Kidney (tissue), 13 donors: ENCODE measurements at regions not wholly inside any gene's neighbourhood (a gene's known extent, or its start where the extent isn't known, plus 50 kb on each side); places are given as distances from the start of the nearest gene placed in this dataset.

Source experiments
- DNase-seq, 5 donors: peaks; one replicate each; pipeline ENCODE4 v3.0.0-alpha.2; 2013 to 2020
- FAIRE-seq: peaks from 2 replicates; lab custom pipeline; 2012; peaks lifted over from hg19 to GRCh38; lab: Jason Lieb, UNC
- H3K27ac ChIP-seq, 2 donors: one replicate each; pipeline ENCODE4 v1.7.0; 2013; ENCODE audit warnings: low read depth in 2 of 2, low read length in 2 of 2, inconsistent platforms in 1 of 2
- H3K27me3 ChIP-seq: one replicate; pipeline ENCODE4 v1.7.1; 2013; ENCODE audit warnings: low read length, inconsistent platforms; ENCODE audit not compliant: control insufficient read depth, insufficient read depth
- H3K36me3 ChIP-seq, 3 donors: one replicate each; pipeline versions ENCODE4 v1.7.0 to v1.7.1; 2013; ENCODE audit warnings: low read length in 3 of 3, control low read depth in 1 of 3, inconsistent platforms in 1 of 3; ENCODE audit not compliant: insufficient read depth in 3 of 3, control insufficient read depth in 2 of 3
- H3K4me1 ChIP-seq, 3 donors: one replicate each; pipeline versions ENCODE4 v1.7.0 to v1.7.1; 2013; ENCODE audit warnings: low read length in 3 of 3, inconsistent platforms in 1 of 3, low read depth in 1 of 3; ENCODE audit not compliant: control insufficient read depth in 2 of 3, insufficient read depth in 2 of 3
- H3K4me3 ChIP-seq, 3 donors: one replicate each; pipeline versions ENCODE4 v1.7.0 to v1.8.1; 2013; ENCODE audit warnings: low read length in 3 of 3, control low read depth in 1 of 3, inconsistent platforms in 1 of 3
- H3K9ac ChIP-seq, 3 donors: one replicate each; pipeline versions ENCODE4 v1.7.0 to v1.7.1; 2013; ENCODE audit warnings: low read length in 3 of 3, control low read depth in 1 of 3, inconsistent platforms in 1 of 3
- H3K9me3 ChIP-seq, 3 donors: one replicate each; pipeline versions ENCODE4 v1.7.0 to v1.7.1; 2013; ENCODE audit warnings: low read length in 3 of 3, control low read depth in 1 of 3, inconsistent platforms in 1 of 3; ENCODE audit not compliant: control insufficient read depth in 2 of 3, insufficient read depth in 1 of 3
- intact Hi-C: fragments of 100-400 bp; cut with DNase I; formaldehyde crosslinking; loops from one replicate; pipeline ENCODE4 v1.11.1; 2022
- TF ChIP-seq, protein P1 (sequence below): IDR thresholded peaks from 3 replicates; pipeline ENCODE4 v1.5.1; 2012; ENCODE audit warnings: mild to moderate bottlenecking, moderate library complexity, borderline replicate concordance; ENCODE audit not compliant: insufficient read depth; ENCODE audit errors: extremely low read depth
- donor health status: control.
- donor health status: control.
- donor health status: control.
- donor health status: control.
- donor health status: control.
- donor health status: DM: yes; HTN: yes; CAD: no.
- donor health status: Normal renal cell carcinoma (clear cell type).

- H3K27ac ChIP-seq: no peak overlapping the region
- H3K4me3 ChIP-seq: no peak overlapping the region
- H3K27me3 ChIP-seq: no peaks in the 10 kb centered on the region
- no peaks in the 10 kb centered on the region for H3K4me1 ChIP-seq
- no peak overlapping the region for H3K9ac ChIP-seq
- DNase-seq (no peak), FAIRE-seq (no peak)
- no peaks in the 10 kb centered on the region for H3K36me3 ChIP-seq
- TF ChIP-seq, protein P1, sequence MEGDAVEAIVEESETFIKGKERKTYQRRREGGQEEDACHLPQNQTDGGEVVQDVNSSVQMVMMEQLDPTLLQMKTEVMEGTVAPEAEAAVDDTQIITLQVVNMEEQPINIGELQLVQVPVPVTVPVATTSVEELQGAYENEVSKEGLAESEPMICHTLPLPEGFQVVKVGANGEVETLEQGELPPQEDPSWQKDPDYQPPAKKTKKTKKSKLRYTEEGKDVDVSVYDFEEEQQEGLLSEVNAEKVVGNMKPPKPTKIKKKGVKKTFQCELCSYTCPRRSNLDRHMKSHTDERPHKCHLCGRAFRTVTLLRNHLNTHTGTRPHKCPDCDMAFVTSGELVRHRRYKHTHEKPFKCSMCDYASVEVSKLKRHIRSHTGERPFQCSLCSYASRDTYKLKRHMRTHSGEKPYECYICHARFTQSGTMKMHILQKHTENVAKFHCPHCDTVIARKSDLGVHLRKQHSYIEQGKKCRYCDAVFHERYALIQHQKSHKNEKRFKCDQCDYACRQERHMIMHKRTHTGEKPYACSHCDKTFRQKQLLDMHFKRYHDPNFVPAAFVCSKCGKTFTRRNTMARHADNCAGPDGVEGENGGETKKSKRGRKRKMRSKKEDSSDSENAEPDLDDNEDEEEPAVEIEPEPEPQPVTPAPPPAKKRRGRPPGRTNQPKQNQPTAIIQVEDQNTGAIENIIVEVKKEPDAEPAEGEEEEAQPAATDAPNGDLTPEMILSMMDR: no peak
- intact Hi-C loops: no loop called here
- H3K9me3 ChIP-seq: no peaks in the 10 kb centered on the region
These were observed 50.9 kb upstream of the E2F7 start for GRCh38 chr12:77116277-77116676.

GRCh38 chr12:77115471-77115870, 50.1 kb upstream of the E2F7 start:
- H3K36me3 ChIP-seq: no peaks in the 10 kb centered on the region
- H3K27ac ChIP-seq: no peak overlapping the region
- DNase-seq: no peak
- TF ChIP-seq, protein P1: no peak
- no peak for FAIRE-seq
- no peaks in the 10 kb centered on the region for H3K27me3 ChIP-seq
- H3K4me3 ChIP-seq: no peak overlapping the region
- intact Hi-C loops: no loop called here
- no peaks in the 10 kb centered on the region for H3K4me1 ChIP-seq
- H3K9me3 ChIP-seq: no peaks in the 10 kb centered on the region
- no peak overlapping the region for H3K9ac ChIP-seq
